ENCODE measurements at regions not wholly inside any gene's neighbourhood (a gene's known extent, or its start where the extent isn't known, plus 50 kb on each side); places are given as distances from the start of the nearest gene placed in this dataset.
A peak's percentile ranks its signal among the peaks of the same experiment; 100 is the strongest.
"Not testable (repeated sequence)": the region's sequence is repeated elsewhere in the genome, so short reads cannot be mapped to it uniquely, and the experiment has no call there.

- FAIRE-seq = no peak
Measured at GRCh38 chr10:31125789-31126188, 94.1 kb upstream of the ZNF438 start.

- FAIRE-seq = no peak
Measured at GRCh38 chr10:31126593-31126992, 94.9 kb upstream of the ZNF438 start.

GRCh38 chr10:31128536-31128935 is 96.9 kb upstream of the ZNF438 start:
- no peak for FAIRE-seq

- no peak for FAIRE-seq
Measured at GRCh38 chr10:31129271-31129670, 97.6 kb upstream of the ZNF438 start.

GRCh38 chr10:31129880-31130405 is 98.3 kb upstream of the ZNF438 start:
- FAIRE-seq = no peak

- no peak for FAIRE-seq
Measured at GRCh38 chr10:31130406-31130805, 98.7 kb upstream of the ZNF438 start.

- no peak for FAIRE-seq
Measured at GRCh38 chr10:31131251-31131650, 99.6 kb upstream of the ZNF438 start.

GRCh38 chr10:31132681-31133244 is 101.1 kb upstream of the ZNF438 start:
- no peak for FAIRE-seq

- no peak for FAIRE-seq
Measured at GRCh38 chr10:31133251-31133791, 101.7 kb upstream of the ZNF438 start.

GRCh38 chr10:31133792-31134310 is 102.2 kb upstream of the ZNF438 start:
- no peak for FAIRE-seq

GRCh38 chr10:31134311-31134952 is 102.8 kb upstream of the ZNF438 start:
- FAIRE-seq = no peak

GRCh38 chr10:31135171-31135570 is 103.5 kb upstream of the ZNF438 start:
- FAIRE-seq = no peak

- not testable (repeated sequence) for FAIRE-seq
Measured at GRCh38 chr10:31135791-31136190, 104.1 kb upstream of the ZNF438 start.

- no peak for FAIRE-seq
Measured at GRCh38 chr10:31136386-31136785, 104.7 kb upstream of the ZNF438 start.

GRCh38 chr10:31136930-31137885 is 105.5 kb upstream of the ZNF438 start:
- FAIRE-seq = no peak

GRCh38 chr10:31138026-31138553 is 106.4 kb upstream of the ZNF438 start:
- peak; percentile 25 for FAIRE-seq

- no peak for FAIRE-seq
Measured at GRCh38 chr10:31139497-31139896, 107.8 kb upstream of the ZNF438 start.

- no peak for FAIRE-seq
Measured at GRCh38 chr10:31140716-31141115, 109.1 kb upstream of the ZNF438 start.

GRCh38 chr10:31142026-31142425 is 110.4 kb upstream of the ZNF438 start:
- FAIRE-seq = no peak

- no peak for FAIRE-seq
Measured at GRCh38 chr10:31143331-31143935, 111.8 kb upstream of the ZNF438 start.

- FAIRE-seq = no peak
Measured at GRCh38 chr10:31145986-31146385, 114.3 kb upstream of the ZNF438 start.

GRCh38 chr10:31146491-31147209 is 115.0 kb upstream of the ZNF438 start:
- FAIRE-seq = no peak

Measured in A204.1 (cell line).